Stimulated activated CD4-positive, alpha-beta T cell treated with anti-CD3 and anti-CD28 coated beads, Interleukin-15, amount 100 ng/mL, for 24 hours (primary cell): ENCODE measurements at regions not wholly inside any gene's neighbourhood (a gene's known extent, or its start where the extent isn't known, plus 50 kb on each side); places are given as distances from the start of the nearest gene placed in this dataset.

Experiments used
- DNase-seq: peaks from one replicate; pipeline ENCODE4 v3.0.0-alpha.2; 2020

DNA sequence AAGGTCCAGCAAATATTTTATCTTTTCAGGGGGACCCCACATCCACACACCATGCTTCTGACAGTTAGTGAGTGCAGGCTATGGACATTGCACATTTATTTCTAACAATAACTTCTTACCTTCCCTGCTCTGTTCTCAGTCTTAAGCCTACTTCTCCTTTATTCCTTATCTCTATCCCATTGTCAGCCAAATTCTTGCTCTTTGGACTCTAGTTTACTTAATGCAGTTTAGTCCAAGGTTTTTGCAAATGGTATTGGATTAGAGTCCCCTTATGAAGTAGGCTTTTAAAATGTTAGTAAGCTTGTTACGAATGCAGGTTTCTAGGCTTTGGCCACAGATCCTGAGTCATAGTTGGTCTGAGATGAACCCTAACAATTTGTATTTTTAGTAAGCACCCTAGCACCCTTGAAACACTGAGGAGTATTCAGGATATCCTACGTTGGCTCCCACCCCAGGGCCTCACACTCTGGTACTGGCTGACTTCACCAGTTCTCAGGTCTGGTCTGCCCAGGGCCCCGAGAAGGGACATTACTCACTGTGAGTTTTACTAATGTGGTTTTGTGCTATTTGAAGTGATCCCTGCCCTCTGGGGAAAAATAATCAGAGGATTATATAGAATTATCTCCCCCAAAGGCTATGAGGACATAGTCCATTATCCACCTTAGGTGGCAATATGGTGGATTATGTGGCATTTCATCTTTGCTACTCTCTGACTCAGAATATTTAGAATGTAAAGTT is 239.5 kb downstream of the TGFB2 start:
- no peak for DNase-seq

DNA sequence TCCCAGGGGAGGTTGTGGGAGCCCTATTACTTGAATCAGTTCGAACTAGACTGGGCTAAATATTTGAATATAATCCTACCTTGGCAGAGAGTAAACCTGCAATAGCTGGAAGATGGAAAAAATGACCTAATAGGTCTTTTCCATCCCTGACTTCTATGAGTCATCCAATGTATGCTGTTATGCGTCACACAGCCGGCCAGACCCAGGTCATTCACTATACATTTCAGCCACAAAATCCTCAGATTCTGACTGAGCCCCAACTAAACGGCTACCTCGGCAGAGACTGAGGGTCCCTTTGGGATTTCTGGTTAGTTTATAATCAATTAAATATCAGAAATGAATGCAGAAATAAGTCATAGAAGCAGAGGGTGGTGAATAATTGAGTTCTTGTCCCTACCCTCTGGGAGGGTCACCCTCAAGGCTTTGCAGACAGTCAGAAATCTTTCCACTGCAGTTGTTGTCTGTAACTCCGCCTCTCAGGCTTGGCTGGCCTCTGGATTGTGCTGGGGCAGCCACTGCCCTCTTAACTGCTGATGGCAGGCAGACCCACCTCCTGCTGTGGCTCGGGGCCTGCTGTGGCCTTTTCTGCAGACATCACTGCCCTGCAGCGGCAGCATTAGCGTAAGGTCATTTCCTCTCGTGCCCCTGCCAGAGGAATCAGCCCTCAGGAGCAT is 240.5 kb downstream of the TGFB2 start:
- no peak for DNase-seq

DNA sequence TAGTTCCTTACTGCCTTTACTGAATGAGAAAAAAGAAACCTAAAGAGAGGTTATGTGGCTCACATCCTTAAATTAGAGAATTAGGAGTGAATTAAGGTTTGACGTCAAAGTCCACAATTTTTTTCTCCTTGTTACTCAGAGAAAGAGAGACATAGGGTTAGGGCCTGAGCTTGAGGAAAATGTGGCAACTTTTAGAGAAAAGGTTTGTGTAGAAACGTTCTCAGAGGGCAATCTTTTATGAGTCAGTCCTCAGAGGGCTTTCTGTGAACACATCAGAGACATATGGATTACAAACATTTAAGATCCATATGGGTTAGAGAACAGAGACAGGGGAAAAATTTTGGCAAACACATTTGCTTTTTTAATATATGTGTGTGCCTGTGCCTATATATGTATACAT is 242.8 kb downstream of the TGFB2 start:
- no peak for DNase-seq

DNA sequence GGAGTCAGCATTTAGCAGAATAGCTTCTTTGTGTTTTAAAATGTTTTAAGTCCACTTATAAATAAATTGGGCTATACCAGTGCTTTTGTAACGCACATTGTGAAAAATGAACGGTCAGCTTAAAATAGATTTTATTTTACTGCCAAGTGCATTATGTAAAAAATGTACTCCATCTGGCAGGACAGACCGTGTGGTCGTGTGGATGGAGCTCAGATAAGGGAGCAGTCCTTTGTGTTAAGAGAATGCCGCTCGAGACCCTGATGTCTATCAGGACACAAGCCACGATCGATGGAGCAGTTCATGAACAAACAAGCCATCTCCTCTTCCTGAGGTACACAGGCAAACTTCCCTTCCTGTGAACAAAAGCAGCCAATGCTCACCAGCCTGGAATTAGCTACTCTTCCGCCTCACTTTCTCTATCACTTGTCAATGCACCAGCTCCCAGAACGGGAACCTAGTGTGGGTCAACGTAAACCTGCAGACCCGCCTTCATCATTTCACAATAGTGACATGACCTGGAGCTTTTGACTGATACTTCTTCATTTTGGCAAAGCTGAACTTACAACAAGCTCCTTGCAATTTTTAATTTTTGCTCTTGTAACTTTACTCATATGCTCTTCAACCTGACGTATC is 243.5 kb downstream of the TGFB2 start:
- DNase-seq, result no peak

DNA sequence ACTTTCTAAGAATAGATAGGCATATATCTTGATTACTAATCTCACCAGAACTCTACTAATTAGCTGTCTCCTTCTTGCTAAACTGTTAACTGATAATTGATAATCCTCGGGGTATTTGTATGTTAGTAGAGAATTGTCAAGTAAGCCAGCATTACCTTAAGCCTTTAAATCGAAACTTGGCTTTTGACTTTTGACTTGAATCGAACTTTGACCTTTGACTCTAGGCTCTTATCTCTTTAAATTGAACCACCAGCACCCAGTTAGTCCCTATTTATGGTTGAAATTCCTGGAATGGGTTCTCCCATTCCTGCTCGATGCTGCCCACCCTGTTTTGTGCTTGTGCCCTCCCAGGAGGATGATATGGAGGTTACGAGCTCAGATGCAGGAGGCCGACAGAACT is 244.4 kb downstream of the TGFB2 start:
- no peak for DNase-seq

DNA sequence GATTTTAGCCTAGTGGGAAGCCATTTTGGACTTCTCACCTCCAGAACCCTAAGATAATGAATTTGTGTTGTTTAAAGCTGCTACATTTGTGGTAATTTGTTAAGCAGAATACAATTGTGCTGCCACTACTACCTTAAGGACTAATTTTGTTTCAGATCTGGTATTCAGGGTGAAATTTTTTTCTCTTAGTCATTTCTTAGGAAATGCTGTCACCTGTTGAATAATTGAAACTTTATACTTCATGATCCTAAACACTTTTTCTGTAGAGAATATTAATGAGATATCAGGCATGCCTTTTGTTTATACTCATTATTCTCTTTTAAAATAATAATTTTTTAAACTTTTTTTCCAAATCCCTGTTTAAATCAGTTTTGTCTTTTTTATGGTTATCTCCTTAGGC is 246.8 kb downstream of the TGFB2 start:
- DNase-seq, result no peak

DNA sequence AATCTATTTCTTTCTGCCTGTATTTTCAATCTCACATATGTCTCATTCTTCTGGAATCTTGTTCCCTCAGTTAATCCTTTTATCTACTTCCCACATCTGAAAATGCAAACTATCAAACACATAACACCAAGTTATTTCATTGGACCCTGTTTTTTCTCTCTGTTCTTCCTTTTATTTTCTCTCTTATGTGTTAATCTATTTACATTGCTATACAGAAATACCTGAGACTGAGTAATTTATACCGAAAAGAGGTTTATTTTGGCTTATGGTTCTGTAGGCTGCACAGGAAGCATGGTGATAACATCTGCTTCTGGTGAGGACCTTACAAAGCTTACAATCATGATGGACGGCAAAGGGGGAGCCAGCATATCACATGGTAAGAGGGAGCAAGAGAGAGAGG is 247.6 kb downstream of the TGFB2 start:
- no peak for DNase-seq

DNA sequence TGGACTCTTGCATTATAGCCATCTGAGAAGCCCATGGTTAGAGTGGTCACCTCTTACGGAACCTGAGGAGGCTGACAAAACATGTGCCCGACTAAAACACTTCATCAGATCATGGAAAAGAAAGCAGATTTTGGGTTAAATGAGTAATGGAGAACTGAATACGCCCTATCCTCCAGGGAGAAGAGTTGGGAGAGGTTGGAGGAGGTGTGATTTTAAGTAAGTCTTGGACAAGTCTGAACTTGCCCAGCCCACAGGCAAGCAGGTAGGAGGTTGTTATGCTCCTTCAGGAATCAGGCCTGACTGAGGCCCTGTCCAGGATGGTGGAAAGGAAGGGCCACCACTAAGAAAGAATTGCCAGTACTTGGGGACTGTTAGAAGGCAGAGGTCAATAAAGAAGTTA is 255.8 kb downstream of the TGFB2 start:
- DNase-seq, result no peak

DNA sequence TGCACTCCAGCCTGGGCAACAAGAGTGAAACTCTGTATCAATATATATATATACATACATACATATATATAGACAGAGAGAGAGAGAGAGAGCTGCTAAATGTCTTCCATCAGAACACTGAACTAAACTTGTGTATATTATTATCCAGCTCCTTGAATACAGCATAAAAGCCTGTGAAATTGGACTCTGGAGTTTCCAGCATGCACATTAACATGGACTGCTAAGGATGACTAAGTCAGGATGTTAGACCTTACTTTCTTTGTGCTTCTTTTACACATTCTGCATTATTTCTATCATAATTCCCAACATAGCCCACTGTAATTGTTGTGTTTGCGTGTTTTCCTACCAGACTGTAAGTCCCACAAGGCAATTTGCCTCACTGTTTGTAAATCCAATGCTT is 259.1 kb downstream of the TGFB2 start:
- no peak for DNase-seq

DNA sequence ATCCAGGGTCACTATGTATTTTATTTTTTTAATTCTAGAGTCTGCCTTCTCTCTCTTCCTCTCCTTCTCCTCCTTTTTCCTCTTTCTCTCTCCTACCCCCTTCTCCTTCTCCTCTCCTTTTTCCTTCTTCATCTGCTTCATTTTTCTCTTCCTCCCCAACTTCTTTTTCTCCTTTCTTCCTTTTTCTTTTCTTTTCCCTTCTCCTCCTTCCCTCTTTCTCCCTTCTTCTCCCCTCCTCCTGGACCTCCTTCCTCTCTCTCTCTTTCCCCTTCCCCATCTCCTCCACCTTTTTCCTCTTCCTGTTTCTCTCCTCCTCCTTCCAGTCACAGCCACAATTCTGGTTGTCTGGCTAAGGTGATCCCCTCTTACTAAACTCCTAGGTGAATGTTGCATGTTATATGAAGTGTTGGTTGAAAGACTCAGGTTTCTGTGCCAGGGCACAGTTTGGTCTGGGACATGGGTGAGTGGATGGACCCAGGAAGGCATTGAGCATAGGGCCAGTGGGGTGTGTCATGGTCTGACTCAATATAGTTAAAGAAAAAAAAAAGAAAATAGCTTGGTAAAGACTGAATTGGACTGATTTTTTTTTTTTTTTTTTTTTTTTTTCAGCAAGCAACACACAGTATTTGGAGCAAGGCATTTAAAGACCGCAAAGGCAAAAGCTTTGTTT is 266.9 kb downstream of the TGFB2 start:
- DNase-seq, result no peak

DNA sequence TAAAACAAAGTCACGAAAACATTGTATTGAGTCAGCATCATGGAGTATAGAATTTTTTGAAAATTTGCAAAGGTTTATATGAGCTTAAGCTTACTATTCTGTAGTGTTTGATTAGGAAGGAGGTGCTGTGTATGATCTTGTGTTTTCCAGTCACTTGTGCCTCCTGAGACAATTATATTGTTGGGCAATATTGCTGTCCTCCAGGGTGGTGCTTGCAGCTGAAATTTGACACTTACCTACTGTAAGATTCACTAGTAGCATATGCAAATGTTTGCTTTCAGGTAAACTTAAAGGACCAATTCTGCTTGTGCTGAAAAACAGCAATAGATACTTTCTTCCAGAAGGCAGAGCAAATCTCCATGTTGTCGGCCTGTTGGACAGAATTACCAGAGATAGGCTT is 268.0 kb downstream of the TGFB2 start:
- no peak for DNase-seq

DNA sequence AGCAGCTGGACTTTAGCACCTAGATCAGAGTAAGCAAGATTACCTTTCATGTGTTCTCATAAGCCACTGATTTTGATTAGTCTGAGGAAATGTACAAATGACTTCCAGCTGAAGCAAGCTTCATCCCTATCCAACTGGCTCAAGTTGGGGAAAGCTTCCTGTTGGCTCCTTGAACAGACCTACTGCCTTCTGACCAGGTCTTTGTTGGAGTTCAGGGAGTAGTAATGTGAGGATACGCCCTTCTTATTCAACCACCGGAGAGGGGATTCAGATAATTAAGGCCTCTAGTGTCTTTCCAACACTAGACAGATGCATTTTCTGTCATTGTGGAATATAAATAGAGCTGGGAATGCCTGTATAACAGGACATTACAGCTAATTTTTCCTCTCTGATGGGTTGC is 268.9 kb downstream of the TGFB2 start:
- DNase-seq, result no peak

DNA sequence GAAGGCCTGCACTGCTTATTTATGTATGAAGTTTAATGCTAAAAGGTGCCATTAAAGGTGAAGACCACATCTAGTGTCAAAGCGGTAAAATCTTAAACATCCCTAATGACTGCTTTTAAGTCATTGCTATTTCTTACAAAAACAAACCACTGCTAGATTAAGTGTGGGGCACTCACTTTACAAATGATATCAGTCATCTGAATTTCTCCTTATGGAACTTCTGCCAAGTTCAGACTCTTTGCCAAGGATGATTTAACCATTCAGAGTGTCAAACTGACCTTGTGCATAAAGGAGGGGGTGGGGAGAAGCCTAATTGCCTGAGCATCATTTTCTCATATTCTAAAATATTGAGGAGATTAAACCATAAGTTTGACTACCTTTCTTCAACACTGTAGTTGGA is 271.5 kb downstream of the TGFB2 start:
- no peak for DNase-seq

DNA sequence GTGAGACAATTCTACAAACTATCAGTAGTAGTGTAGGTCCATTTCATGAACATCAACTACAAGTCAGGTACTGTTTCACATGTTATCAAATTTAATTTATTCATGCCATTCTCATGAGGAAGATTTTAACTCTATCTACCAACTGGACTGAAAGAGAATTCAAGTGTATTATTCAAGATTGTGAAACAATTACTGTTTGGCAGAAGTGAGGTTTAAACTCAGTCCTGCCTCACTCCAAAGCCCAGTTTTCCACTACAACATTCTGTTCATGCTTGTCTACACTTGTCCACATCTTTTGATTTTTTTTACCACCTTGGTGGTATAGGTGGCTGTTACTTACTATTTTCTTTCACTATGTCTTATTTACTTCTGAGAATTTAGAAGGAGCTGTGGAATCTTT is 272.9 kb downstream of the TGFB2 start:
- no peak for DNase-seq

DNA sequence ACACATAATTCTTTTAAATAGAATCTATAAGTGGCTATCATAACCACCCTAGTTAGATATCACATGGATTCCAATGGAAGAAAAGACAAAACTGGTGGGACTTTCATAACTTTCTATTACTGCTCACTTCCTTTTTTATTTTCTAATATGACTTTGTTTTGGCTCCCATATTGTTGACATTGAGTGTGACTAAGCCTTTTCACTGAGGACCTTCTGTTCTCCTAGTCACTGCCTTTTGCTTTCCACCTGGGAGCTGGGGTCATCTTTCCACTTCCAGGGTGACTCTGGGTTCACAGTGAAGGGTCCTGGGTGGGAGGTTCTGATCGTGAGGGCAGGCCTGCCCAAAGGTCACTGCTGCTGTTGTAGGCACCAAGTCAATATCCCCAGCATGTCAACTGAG is 275.8 kb downstream of the TGFB2 start:
- DNase-seq, result no peak

DNA sequence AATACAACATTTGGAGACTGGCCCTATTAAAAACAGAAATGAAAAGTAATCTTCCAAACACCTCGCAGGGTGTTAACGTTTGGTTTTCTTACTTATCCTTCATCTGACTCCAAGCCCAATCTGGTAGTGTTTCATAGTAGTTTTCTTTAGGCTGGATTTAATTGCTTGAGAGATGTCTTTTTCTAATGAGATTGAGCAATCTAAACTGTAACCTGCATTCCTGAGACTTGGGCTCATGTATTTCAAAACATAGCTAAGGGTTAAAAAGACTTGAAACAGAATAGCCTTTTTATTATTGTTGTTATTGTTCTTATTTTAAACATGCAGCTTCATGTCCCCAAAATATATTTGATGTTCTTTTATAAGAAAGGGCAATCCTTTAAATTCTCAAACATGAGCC is 278.9 kb downstream of the TGFB2 start:
- no peak for DNase-seq

DNA sequence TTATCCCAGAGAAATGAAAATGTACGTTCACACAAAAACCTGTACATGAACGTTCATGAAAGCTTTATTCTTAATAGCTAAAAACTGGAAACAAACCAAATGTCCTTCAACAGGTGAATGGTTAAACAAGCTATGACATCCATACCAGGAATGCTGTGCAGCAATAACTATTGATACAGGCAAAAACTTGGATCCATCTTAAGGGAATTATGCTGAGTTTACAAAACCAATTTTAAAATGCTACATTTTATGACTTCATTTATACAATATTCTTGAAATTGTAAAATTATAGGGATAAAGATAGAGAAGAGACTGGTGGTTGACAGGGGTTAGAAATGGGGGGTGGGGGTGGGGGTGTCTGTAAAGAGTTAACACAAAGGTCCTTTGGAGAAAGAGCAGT is 280.3 kb downstream of the TGFB2 start:
- DNase-seq, result no peak

DNA sequence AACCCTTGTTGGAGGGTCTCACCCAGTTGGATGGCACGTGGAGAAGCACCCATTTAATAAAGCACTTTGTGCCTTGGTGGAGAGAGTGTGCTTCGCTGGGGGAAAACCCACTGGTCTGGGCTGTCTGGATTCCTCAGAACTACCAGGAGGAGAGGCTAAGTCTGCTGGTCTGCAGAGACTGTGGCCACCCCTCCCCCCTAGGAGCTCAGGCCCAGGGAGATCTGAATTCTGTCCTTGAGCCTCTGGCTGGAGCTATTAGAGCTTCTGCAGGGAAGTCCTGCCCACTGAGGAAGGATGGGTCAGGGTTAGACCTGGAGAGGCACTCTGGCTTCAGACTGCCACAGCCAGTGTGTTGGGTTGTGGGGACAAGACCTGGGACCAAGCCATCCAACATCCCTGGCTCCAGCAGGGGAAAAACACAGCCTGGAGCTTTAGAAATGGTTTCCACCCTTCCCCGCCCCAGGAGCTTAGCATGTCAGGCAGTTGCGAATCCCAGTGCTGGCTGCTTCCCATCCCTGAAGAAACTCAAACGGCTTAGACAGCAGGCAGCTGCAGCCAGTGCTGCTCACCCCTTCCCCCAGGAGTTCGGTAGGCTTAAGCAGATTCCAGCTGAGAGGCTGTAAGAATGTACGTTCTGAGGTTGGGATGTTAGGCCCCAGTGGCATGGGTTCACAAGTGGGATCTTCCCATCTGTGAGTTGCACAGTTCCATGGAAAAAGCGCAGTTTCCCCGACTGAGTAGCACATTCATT is 288.3 kb downstream of the TGFB2 start:
- no peak for DNase-seq

DNA sequence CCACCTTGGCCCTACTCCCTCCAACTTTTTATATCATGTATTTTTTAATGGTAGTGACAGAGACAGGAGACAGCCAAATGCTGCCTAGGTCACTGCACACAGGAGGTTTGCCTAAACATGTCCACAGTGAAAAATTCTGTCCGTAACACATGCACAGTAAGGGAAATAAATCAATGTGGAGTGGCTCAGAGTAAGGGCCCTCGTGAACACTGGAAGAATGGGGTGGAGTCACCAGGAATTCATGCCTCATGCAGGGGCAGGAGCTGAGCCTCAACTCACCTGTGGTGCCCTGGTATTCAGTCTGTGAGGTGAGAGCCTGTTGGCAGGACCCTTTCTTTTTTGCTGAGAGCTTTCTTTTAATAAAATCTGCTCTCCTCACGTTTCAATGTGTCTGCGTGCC is 289.1 kb downstream of the TGFB2 start:
- no peak for DNase-seq

DNA sequence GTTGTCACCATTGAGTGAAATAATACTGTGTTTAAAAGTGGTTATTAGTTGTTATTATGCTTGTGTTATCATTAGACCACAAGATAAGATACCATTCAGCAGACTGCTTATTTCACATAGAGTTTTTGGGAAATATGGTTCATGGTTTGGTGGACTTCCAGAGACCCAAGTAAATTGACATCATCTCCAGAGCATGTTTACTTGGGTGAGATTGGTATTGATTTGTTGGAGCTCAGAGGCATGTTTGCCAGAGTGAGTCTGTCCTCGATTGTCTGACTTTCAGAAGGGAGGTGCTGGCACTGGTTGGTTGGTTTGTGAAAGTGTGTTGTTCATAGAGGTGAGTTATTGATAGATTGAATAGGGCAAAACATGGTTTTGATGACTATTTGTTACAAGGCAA is 291.4 kb downstream of the TGFB2 start:
- DNase-seq, result no peak

DNA sequence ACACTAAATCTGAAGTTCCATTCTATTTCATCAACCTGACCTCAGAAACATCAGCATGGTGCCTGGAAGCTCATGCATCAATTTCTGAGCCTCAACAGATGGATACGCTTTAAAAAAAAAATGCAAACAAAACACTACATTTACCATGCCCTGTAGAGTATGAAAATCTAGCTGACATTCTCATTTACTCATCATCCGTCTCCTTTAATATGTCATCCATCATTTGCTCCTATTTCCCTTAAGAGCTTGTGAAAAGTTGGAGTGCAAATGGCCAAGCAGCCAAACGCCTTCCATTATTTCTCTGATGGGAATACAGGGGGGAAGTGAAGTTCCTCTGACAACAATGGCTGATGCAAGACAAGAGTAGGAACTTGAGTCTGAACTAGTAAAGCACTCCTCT is 295.0 kb downstream of the TGFB2 start:
- DNase-seq, result no peak

DNA sequence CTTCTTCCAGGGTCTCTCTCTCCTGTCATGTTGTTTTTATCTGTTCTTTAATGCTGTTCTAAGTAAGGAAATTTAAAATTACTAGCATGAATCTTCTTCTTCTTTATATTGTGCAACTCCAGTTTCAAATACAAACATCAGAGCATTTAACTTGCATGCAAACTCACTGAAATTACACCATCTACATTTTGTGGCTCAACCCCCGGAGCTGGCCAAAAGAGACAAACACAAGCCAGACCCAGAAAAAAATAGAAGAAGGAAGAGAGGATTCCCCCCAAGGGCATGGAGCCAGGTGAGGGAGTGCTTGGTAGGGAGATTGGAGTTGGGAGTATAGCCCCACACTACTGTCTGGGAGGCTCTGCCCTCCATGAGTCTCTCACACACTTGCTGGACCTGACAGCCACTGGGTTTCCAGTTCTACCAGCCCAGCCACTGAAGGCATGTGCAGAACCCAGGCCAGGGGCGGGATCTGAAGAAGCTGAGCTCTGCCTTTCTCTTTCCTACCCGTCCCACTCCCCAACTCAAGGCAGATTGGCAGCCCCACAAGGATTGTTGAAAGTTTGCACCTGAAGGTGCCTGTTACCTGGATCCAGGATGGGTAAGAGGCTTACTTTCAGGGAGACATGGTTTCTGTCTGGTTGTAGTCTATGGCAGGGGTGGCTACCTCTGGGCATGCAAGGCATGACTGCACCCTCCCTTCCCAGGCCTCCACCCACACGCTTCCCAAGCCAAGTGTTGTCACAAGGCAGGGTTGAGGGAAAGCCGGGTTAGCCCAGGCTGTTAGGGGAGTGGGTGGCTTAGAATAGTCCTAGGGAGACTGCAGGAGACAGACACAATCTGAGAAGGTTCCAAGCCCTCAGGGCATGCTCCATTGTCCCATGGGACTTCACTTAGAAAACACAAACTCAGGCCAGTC is 297.2 kb downstream of the TGFB2 start:
- DNase-seq, result no peak
